ENCODE measurements at regions not wholly inside any gene's neighbourhood (a gene's known extent, or its start where the extent isn't known, plus 50 kb on each side); places are given as distances from the start of the nearest gene placed in this dataset.
"Not testable (repeated sequence)": the region's sequence is repeated elsewhere in the genome, so short reads cannot be mapped to it uniquely, and the experiment has no call there.

DNA sequence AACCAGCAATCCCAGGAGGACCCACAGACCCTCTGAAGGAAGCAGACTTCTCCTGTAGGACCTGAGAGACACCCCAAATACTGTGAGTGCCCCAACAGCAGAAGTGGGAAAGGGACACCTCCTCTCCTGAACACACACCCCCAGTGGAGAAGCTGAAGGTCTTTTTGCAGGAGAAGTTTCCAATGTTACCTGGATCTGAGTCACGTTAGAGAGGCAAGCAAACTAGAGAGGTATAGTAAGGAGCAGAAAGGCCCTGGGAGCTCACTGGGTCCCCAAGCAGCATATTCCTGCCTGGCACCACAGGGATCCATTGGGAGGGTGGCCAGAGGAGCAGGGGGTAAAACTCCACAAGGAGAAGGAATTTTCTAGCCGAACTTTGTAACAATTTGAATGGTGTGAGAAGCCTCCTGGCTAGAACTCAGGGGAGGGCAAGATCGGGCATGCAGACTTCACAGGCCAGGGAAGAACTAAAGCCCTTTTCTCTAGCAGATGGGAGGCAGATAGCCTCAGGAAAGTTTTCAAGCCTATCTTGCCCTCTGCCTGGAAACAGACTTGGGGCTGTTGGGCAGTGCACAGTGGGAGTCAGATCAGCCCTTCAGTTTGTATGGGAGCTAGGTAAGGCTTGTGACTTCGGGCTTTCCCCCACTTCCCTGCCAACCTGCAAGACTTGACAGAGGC lies 68.2 kb upstream of the SSTR4 start:
- no peak for DNase-seq

DNA sequence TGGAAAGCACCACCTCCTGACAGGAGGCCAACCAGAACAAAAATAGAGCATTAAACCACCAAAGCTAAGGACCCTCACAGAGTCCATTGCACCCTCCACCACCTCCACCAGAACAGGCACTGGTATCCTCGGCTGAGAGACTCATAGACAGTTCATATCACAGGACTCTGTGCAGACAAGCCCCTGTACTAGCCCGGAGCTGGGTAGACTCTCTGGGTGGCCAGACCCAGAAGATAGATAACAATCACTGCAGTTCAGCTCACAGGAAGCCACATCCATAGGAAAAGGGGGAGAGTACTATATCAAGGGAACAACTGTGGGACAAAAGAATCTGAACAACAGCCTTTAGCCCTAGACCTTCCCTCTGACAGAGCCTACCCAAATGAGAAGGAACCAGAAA lies 67.4 kb upstream of the SSTR4 start:
- not testable (repeated sequence) for DNase-seq

DNA sequence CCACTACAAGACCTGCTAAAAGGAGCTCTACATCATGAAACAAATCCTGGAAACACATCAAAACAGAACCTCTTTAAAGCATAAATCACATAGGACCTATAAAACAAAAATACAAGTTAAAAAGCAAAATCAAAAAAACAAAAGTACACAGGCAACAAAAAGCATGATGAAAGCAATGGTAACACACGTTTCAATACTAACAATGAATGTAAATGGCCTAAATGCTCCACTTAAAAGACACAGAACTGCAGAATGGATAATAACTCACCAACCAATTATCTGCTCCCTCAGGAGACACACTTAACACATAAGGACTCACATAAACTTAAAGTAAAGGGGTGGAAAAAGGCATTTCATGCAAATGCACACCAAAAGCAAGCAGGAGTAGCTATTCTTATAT lies 66.1 kb upstream of the SSTR4 start:
- not testable (repeated sequence) for DNase-seq

DNA sequence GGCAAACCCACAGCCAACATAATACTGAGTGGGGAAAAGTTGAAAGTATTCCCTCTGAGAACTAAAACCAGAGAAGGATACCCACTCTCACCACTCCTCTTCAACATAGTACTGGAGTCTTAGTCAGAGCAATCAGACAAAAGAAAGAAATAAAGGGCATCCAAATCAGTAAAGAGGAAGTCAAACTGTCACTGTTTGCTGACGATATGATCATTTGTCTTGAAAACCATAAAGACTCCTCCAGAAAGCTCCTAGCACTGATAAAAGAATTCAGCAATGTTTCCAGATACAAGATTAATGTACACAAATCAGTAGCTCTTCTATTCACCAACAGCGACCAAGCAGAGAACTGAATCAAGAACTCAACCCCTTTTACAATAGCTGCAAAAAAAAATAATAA lies 64.0 kb upstream of the SSTR4 start:
- not testable (repeated sequence) for DNase-seq

DNA sequence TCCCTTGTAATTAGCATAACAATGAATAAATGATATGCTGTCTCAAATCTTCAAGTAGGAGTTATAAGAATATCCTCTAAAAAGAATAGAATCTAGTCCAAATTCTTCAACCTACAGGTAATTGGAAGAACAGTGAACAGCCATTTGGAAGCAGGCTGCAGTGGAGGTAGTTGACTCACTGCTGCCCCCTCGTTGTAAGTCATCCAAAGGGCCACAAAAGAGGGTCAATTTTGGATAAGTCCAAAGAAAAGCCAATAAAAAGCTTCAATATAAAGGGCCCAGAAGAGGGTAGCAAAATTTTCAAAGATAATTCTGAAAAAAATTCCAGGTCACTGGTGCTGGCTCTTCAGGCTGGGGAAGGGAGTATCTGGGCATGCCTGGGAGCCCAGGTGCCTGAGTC lies 60.8 kb upstream of the SSTR4 start:
- no peak for DNase-seq

DNA sequence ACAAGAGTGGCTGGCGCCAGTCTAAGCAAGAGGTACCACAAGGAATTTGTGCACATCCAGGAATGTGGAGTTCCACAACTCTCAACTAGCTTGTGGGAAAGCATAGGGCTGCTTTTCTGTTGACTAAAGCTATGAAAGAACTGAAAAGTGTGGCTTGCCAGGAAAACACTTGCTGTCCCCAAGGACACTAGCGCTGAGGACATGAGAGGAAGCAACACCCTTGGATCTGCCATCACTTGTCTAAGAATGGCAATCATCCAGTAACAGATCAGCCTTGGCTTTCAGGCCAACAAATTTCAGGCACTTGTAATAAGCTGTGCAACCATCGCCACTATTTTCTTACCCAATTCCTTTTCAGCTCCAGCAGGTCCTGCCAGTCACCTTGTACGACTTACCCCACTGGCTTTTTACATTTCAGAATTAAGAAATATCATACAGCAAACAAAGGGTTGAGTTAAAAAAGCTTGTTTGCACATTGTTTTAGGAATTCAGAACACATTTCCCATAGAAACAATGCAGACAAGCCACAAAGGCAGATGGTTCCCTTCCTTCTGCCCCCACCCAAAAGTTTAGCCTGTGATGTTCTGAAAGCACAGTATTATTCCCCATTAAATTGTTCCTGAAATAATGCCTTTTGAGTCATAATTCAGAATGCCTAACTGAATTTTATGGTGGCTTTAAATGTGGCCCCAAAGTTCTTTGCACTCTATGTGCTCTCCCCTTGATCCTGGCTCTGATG lies 57.9 kb upstream of the SSTR4 start:
- DNase-seq = no peak

DNA sequence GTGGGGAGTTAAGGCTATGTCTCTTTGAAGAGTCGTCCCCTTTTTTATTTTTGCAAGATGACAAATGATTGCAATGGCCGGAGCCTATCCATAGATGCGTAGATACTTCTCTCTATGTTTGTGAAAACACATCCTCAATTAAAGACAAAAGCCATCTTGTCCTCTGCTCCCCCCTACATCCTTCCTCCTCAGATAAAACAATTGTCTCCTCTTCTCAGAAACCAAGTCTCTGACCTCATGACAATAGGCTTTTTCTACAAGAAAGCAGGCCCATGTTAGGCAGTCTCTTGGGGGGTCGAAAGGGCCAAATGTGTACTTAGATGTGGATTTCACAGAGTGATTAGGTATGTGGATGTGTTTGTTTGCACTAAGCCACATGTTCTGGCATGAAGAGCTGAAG lies 51.1 kb upstream of the SSTR4 start:
- DNase-seq = no peak

DNA sequence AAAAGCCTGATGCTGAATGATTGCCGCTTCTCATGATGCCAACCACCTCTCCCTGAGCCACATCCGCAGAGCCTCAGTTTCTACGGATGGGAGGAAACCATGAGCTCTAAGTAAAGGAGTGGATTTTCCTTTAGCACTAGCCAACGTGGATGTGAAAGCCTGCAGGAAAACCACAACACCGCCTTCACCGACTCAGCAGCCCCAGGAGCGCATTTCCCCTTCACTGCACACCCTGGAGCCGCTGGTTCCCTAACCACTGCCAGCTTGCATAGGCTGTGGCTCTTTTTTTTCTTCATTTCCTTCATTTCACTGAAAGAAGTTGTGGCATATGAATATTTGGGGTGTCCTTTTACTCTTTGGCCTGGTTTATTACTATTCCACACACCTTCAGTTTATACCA lies 50.5 kb upstream of the SSTR4 start:
- no peak for DNase-seq

DNA sequence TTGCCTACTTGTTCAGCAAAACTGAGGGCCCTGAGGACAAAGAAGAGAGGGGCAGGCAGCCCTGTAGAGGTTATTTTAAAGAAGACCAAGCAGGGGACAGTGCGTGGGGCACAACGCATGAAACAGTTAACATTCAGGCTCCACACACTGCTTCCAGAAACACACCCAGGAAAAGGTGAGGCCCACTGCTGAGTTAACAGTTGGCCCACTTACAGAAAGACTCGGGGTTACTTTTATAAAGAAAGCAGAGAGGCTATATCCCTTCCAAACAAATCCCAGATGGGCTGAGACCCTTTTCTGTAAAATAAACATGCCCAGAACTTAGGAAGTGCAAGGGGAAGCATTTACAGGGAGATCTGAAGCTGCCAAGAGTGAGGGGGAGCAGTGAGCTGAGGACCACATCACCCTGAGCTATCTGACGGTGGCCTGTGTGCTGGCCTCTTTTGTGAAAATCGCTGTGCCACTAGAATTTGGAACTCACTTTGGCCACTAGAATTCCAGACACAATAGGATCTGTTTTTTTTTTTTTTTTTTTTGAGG lies 49.8 kb upstream of the SSTR4 start:
- no peak for DNase-seq
